Activated CD8-positive, alpha-beta memory T cell treated with anti-CD3 and anti-CD28 coated beads, Interleukin-2, amount 50 U/mL, for 24 hours (primary cell): ENCODE measurements at regions not wholly inside any gene's neighbourhood (a gene's known extent, or its start where the extent isn't known, plus 50 kb on each side); places are given as distances from the start of the nearest gene placed in this dataset.
"Not testable (repeated sequence)": the region's sequence is repeated elsewhere in the genome, so short reads cannot be mapped to it uniquely, and the experiment has no call there.

ENCODE experiments used
- DNase-seq: peaks from one replicate; pipeline ENCODE4 v3.0.0-alpha.2; 2020; ENCODE audit errors: extremely low read depth

- DNase-seq = no peak
These were observed 592.9 kb downstream of the TRIML1 start for GRCh38 chr4:188732131-188732530.

GRCh38 chr4:188735082-188735481 is 595.8 kb downstream of the TRIML1 start:
- no peak for DNase-seq

GRCh38 chr4:188737251-188738002 is 598.2 kb downstream of the TRIML1 start:
- DNase-seq = no peak

GRCh38 chr4:188738290-188738689 is 599.0 kb downstream of the TRIML1 start:
- not testable (repeated sequence) for DNase-seq

GRCh38 chr4:188740172-188740571 is 600.9 kb downstream of the TRIML1 start:
- DNase-seq = not testable (repeated sequence)

GRCh38 chr4:188740791-188741190 is 601.5 kb downstream of the TRIML1 start:
- not testable (repeated sequence) for DNase-seq

- no peak for DNase-seq
These were observed 615.2 kb downstream of the TRIML1 start for GRCh38 chr4:188754372-188755002.

GRCh38 chr4:188767496-188767895 is 628.3 kb downstream of the TRIML1 start:
- no peak for DNase-seq

GRCh38 chr4:188778905-188779304 is 639.7 kb downstream of the TRIML1 start:
- DNase-seq = no peak

GRCh38 chr4:188779581-188779980 is 640.3 kb downstream of the TRIML1 start:
- DNase-seq = no peak

- no peak for DNase-seq
These were observed 640.8 kb downstream of the TRIML1 start for GRCh38 chr4:188780028-188780427.

GRCh38 chr4:188780686-188781085 is 641.4 kb downstream of the TRIML1 start:
- DNase-seq = no peak

- DNase-seq = no peak
These were observed 642.4 kb downstream of the TRIML1 start for GRCh38 chr4:188781655-188782054.

- DNase-seq = no peak
These were observed 643.9 kb downstream of the TRIML1 start for GRCh38 chr4:188783175-188783574.

GRCh38 chr4:188783606-188784160 is 644.4 kb downstream of the TRIML1 start:
- DNase-seq = no peak

GRCh38 chr4:188796600-188796999 is 657.4 kb downstream of the TRIML1 start:
- not testable (repeated sequence) for DNase-seq

- not testable (repeated sequence) for DNase-seq
These were observed 657.8 kb downstream of the TRIML1 start for GRCh38 chr4:188797011-188797410.

- DNase-seq = no peak
These were observed 665.6 kb downstream of the TRIML1 start for GRCh38 chr4:188804861-188805260.

- DNase-seq = no peak
These were observed 671.9 kb downstream of the TRIML1 start for GRCh38 chr4:188811121-188811520.

GRCh38 chr4:188812644-188813043 is 673.4 kb downstream of the TRIML1 start:
- no peak for DNase-seq

GRCh38 chr4:188818300-188818699 is 679.1 kb downstream of the TRIML1 start:
- no peak for DNase-seq

GRCh38 chr4:188819233-188819632 is 680.0 kb downstream of the TRIML1 start:
- DNase-seq = no peak

GRCh38 chr4:188821500-188821899 is 682.3 kb downstream of the TRIML1 start:
- no peak for DNase-seq
